Stomach (tissue), 4 donors: ENCODE measurements at regions not wholly inside any gene's neighbourhood (a gene's known extent, or its start where the extent isn't known, plus 50 kb on each side); places are given as distances from the start of the nearest gene placed in this dataset.

Source experiments
- CTCF ChIP-seq, 7 experiments: fragments of 450-650 bp in 4 of 7; fragments of 200-600 bp in 3 of 7; sonication (generic) in 3 of 7; IDR thresholded peaks; one replicate each; pipeline ENCODE4 v1.5.1; 2016 to 2019; ENCODE audit warnings: antibody characterized with exemption in 7 of 7, control low read depth in 2 of 7, mild to moderate bottlenecking in 1 of 7
- EP300 ChIP-seq: sonication (generic); formaldehyde crosslinking; IDR thresholded peaks from one replicate; pipeline ENCODE4 v1.6.1; 2017; ENCODE audit warnings: antibody characterized with exemption
- POLR2A ChIP-seq, 4 donors: fragments of 450-650 bp; IDR thresholded peaks; one replicate each; pipeline ENCODE4 v1.6.1; 2016; ENCODE audit warnings: antibody characterized with exemption in 4 of 4, control low read depth in 2 of 4, mild to moderate bottlenecking in 1 of 4, moderate library complexity in 1 of 4
- POLR2AphosphoS5 ChIP-seq, 3 donors: sonication (generic); formaldehyde crosslinking; IDR thresholded peaks; one replicate each; pipeline ENCODE4 v1.6.1; 2016; ENCODE audit warnings: antibody characterized with exemption in 3 of 3

GRCh38 chr4:123783921-123784320, 387.3 kb downstream of the SPRY1 start:
- TF ChIP-seq CTCF (IDR thresholded peaks at IDR 0.05), result no peak
- TF ChIP-seq POLR2AphosphoS5 (IDR thresholded peaks at IDR 0.05), result no peak
- no peak for TF ChIP-seq POLR2A (IDR thresholded peaks at IDR 0.05)
- TF ChIP-seq EP300, result no peak
